AG08395 (cell line): ENCODE measurements at regions not wholly inside any gene's neighbourhood (a gene's known extent, or its start where the extent isn't known, plus 50 kb on each side); places are given as distances from the start of the nearest gene placed in this dataset.
A peak's percentile ranks its signal among the peaks of the same experiment; 100 is the strongest.
"Not testable (repeated sequence)": the region's sequence is repeated elsewhere in the genome, so short reads cannot be mapped to it uniquely, and the experiment has no call there.

Experiments
- DNase-seq: peaks from one replicate; pipeline ENCODE4 v3.0.0; 2012; ENCODE audit warnings: mixed read lengths, low spot score

DNA sequence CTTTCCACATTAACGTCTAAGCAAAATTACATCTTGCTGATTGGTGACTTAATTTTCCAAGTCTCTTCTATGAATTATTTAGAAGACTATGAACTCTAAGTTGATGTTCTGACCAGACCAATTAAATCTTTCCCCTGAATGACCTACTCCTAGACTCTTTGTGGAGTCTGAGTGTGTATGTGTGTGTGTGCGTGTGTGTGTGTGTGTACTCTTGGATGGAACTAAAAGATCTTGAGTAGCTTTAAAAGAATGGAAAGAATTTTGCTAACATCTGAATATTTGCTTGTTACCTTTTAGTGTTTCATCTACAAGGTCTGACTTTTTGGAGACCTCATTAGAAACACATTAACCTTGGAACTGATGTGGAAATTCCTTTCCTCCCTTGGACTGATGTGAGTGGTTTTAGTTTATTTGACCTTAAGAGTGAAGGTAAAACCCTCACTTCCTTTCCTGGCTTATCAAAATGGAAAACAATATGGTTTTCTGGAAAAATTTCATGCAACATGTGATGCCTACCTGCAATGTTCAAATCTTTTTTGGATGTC, 257.1 kb downstream of the GATA3 start:
- no peak for DNase-seq

DNA sequence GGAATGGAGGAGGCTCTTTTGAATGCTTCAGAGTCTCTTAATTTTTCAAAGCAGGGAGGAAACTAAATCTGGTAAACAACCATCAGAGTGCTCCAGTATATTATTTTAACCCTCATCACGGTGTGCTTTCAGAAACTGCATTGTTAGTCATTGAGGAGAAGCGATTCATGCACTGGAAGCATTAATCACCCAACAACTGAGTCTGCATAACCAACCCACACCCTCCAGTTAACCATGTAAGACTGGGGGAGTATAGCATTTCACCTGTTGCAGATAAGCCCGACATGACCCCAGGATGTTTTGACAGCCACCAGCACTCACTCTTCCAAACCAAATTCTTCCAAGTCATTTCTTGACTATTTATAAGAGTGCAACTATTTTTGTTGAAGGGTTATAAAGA, 257.6 kb downstream of the GATA3 start:
- DNase-seq = no peak

DNA sequence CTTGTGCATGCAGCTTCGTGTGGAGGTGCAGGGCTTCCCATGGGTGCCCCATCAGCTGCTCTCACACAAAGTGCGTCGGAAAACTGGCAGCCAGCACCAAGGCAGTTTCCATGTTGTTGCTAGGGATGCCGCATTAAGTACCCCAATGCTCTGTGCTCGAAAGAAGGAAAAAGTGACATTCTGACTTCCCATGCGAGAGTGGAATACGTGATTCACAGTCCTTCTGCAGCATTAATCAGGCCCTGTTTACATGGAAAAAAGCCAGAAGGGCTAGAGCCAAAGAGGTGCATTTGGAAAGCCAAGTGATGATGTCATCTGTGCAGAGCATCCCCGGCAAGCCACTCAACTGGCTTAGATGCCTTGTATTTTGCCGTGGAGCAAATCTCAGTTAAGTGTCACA, 258.3 kb downstream of the GATA3 start:
- DNase-seq = no peak

DNA sequence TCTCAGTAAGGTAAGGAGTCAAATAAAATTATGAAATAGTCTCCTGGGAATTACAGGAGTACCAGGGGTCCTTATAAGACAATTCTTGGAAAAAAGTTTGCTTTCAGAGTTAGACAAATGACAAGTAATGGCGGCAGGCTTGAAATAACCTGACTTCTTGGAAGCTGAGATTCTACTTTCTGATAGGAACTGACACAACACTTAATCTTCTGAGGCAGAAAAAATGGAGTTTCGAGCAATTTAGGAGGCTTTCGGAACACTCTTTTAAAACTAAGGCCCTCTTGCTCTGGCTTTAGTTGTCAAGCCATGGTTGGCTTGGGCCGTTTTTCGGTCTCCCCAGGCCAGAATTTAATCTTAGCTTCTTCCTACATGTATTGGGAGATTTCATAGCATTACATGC, 260.0 kb downstream of the GATA3 start:
- no peak for DNase-seq

DNA sequence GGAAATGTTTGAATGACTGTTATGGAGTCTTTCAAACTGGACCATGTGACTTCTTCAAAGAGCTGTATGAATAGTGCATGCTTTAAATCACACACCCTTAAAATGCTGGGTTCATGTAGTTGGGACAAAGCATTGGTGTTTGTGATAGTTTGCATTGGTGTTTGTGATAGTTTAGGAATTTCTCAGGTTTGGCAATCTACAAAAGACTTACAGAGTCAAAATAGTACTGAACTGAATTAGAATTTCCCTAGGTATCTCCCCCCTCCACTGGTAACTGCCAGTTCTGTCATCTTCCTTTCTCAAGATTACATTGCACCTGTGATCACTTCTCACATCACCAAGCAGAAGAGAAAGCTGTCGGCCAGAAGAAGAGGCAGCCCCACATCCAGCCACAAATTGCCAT, 261.1 kb downstream of the GATA3 start:
- no peak for DNase-seq

DNA sequence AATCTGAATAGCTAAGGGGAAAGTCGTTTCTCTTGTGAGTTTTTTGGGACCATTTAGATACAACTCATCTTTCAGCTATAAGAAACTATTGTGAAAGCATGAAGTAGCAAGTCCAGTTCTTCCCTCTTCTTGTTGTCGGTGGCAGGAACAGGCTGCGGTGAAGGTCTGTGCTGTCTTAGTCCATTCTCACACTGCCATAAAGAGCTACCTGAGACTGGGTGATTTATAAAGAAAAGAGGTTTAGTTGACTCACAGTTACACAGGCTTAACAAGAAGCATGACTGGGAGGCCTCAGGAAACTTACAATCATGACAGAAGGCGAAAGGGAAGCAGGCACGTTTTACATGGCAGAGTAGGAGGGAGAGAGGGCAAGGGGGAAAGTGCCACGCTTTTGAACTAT, 261.8 kb downstream of the GATA3 start:
- DNase-seq = no peak

DNA sequence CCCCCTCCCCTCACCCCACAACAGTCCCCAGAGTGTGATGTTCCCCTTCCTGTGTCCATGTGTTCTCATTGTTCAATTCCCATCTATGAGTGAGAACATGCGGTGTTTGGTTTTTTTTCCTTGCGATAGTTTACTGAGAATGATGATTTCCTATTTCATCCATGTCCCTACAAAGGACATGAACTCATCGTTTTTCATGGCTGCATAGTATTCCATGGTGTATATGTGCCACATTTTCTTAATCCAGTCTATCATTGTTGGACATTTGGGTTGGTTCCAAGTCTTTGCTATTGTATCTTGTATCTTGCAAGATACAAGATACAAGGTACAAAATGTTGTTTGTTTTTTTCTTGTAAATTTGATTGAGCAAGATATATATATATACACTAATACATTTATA, 263.9 kb downstream of the GATA3 start:
- not testable (repeated sequence) for DNase-seq

DNA sequence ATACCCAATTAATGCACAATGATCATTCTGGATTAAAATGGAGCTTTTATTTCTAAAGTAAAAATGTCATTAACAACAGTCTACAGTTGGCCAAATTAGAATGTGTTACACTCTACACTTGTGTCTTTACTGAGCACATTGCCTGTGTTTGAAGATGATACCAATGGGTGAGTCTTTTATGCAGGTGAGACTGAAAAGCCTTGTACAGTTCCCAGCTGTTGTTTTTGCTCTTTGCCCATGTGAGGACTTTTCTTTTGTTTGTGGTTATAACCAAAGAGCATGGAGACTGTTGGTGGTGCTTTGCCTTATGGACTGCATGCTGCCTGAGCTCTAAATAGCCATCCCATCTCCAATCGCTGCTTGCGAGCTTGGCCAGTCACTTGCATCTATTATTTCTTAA, 264.5 kb downstream of the GATA3 start:
- DNase-seq = no peak

DNA sequence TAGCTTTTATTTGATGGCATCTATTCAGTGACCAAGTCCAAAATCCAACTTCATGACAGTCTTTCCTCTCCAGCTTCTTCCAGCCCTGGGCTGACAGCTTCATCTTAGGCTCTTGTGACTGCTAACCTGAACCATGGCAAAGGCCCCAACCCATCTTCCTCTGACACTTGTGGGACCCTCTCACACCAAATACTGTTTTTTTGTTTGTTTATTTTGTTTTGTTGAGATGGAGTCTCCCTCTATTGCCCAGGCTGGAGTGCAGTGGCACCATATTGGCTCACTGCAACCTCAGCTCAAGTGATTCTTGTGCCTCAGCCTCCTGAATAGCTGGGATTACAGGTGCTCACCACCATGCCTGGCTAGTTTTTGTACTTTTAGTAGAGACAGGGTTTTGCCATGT, 265.2 kb downstream of the GATA3 start:
- DNase-seq = no peak

DNA sequence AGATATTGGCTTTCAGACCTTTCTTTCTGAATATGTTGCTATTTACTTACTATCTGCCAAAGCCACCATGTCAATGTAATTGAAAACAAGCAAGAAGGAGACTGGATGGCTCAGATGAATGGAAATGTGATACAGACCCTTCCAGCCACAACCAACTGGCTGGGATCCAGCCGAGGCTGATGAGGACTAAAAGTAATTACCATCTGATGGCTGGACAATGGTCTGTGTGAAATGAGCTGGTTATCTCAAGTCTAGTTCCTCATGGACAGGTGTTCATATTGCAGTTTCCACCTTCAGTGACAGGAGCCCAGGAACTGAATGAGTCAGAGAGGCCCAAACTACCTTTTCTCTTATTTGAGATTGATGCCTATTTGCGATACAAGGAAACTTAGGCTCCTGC, 267.5 kb downstream of the GATA3 start:
- no peak for DNase-seq

DNA sequence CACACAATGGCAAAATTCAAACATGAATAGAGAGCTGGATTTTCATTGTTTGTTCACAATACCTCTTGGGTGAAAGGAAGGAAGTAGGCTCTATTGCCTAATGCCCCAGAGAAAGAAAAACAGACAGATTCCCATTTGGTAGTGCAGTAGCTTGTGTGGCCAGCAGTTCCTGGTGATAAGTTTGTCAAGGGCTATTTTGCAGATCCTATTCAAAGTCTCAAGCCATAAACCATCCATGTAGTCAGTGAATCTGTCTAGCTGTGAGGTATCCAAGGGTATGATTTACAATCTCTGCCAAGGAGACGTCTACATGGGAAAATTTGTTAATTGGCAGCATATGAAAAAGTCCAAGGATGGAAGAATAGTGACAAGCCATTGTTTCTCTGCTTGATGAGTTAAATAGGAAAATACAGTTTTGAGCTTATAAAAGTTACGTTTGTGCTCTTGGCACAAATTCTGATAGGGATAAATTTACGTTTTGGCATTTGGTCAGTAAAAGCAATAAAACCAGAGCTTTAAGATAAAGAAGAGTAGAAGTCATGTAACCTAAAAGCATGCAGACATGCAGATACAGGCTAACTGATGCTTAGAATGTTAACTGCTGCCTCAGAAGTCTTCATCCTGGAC, 269.1 kb downstream of the GATA3 start:
- DNase-seq = no peak

DNA sequence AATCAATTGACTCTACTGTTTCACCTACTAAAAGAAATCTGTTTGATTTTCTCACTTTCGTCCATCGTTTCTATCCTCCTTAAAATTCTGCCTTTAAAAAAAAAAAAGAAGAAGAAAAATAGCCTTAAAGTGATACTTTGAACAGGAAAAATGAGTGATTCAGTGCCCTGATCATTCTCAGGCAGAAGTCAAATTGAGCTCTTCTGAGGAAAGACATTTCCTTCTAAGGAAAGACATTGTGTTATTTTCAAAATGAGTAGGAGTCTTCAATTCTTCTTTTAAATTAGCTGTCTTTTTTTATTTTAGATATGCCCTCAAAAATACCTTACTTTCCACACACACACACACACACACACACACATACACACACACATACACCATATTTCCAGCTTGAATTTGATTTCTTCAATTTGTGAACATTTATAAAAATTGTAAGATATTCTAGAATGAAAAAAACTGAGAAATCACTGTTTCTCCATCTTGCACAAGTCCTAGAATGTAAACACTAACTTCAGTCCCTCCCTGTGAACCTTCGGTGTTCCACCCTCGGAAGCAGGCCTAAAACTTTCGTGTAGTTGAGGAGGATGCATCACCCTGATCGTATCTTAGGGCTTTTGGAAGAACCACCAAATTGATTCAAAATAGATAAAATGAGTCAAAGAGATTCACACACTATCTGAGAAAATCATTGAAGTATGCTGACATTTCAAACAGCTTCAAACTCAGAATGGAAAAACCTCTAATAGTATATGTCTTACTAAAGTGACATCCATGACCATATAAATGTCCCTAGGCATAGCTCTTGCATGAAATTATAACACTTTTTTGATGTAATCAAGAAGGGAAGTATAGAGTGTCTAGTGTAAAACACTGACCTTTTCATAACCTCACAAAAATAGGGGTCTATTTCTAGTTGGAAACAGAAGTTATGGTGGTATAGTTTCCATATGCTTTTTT, 270.8 kb downstream of the GATA3 start:
- no peak for DNase-seq

DNA sequence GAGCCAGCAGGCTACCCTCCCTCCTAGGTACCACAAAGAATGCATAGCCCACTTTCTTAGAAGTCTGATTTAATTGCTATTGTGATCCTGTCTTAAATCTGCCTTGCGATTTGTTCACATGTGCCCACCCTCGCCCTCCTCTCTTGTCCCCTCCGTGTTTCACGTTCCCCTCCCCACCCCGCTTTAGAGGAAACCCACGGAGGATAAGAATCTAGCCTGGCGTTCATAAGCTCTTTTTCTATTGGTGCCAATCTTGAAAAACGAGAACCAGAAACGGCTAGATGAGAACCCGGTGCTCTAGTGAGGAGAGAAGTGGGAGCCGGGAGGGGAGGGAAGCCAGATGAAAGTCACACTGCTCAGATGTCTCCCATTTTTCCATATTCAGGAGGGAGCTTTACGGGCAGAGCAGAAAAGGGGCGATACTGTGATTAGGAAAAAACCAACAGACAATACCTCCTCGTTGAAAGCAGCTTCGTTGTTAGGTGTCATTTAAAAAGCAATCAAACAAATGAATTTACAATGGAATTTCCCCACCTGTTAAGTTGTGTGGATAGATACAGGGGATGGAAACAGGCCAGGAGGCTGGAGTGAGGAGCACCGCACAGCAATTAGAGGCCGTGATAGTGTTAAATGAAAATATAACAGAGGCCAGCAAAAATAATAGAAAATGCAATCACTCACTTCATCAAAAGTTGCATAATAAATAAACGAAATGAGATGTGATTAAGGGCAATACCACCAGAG, 272.1 kb downstream of the GATA3 start:
- no peak for DNase-seq

DNA sequence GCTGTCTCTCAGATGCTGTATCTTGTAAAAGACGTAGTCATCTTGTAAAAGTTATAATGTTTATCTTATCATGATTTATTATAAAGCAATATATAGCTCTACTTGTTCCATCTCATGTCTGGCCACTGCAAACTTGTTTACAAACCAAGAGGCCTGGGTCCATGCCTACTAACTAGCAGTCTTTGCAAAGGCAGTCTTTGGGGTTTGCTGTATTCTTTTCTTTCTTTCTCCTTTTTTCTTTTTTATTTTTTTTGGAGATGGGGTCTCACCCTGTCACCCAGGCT, 272.6 kb downstream of the GATA3 start:
- DNase-seq = no peak

DNA sequence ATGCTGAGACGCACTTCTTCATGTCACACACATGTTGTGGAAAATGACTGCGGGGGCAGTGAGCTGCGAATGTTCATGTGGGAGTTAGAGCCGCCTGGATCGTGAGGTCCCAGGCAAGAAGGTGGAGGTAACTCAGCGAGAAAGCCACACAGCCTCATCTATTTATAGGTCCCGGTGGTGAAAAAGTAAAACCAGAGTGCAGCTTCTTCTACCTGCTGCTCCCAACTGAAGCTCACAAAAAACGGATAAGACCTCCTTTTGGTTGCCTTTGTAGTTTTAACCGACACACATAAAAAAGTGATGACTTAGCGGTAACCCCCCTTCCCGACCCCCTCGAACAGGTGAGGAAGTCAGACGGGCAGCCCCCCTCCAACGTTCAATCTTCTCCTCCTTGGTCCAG, 276.9 kb downstream of the GATA3 start:
- DNase-seq = no peak

DNA sequence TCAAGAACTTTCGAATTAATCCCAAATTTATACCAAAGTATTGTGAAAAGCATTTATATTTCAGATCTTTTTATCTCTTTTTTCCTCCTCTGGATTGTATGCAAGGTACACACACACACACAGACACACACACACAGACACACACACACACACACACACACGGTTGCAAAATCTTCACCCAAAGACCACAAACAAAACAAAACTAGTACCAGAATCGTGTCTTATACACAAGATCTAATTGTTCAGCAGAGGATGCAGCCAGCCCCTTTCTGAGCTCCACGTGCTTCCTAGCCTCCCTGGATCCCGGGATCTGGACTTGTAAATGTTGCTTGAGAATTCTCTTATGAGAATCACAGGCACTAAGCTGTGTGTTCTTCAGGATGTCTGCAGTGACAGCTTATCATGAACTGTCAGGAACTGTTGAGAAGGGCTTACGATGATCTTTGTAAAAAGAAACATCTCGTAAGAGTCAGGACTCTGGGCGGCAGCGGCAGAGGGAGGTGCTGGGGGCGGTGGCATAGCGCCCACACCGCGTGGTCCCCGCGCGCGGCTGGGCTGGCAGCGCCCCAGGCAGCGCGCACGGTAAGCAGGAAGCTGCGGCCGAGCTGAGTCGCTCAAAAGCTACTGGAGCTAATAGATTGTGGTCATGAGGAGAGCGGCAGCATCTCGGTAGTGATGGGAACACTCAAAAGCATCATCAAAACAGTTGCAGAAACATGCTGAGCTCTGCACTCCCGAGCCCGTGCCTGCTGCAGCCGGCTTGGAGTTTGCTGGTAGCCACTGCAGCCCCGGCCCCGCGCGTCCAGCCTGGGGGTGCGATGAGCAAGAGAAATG, 277.6 kb downstream of the GATA3 start:
- DNase-seq = peak; percentile 7

DNA sequence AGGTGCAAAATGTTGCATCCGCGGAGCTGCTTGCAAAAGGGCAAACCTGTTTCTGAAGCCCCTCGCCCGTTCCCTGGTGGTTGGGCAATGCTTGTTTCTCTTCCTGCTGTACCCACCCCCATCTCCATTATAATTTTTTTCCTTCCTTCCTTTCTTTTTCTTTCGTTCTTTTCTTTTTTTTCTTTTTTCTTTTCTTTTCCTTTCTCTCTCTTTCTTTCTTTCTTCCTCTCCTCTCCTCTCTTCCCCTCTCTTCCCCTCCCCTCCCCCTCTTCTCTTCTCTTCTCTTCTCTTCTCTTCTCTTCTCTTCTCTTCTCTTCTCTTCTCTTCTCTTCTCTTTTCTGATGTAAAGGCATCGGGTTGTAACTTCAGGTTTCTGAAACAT, 278.2 kb downstream of the GATA3 start:
- no peak for DNase-seq

DNA sequence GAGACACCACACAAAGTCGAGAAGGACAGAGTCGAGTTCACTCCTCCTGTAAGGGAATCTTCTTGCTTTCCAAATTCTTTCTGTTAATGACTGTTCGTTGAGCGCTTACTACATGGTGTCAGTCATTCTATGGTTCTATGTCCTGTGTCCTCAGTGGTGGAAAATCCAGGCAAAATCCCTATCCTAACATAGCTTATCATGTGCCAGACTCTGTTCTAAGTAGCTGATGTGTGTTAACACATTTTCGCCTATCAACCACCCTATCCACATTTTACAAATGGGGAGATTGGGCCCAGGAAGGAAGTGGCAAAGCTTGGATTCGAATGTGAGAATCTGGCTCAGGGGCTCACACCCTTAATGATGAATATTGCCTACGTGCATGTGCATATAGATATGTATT, 280.1 kb downstream of the GATA3 start:
- no peak for DNase-seq

DNA sequence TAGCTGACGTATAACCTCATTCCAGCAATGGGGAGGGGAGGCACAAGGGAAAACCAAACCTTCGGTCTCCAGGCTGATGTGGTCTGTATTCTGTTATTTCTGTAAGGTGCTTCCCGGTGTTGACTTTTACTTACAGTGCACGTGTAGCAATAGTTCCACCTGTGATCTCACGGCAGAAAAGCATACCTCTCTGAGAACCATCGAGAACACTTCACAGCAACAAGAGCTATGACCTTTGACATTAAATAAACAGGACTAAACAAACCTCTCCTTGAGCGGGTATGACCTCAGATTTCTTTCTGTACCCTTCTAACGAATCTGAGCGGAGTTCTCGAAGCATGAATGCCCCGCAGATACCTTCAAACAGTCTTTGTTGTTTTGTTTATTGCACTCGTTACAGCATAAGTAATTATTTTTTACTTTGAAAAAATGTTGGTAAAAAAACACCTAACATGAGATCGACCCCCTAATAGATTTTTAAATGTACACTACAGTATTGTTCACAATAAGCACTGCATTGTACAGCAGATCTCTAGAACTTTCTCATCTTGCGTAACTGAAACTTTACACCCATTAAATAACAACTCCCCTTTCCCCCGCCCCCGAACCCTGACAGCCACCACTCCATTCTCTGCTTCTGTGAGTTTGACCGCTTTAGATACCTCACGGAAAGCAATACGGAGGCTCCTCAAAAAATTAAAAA, 282.3 kb downstream of the GATA3 start:
- no peak for DNase-seq

DNA sequence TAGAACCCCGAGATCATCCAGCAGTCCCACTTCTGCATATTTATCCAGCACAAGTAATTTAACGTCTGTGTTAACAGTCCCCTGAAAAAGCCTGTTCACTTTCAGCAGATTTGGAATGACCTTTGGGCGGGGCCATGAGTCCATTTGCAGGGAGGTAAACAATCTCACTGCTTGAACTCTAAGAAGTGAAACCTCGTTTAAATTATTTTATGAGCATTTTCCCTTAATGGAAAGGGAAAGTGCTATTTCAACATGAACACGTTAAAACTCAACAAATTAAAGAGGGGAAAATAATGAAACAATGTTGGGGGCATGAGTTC, 282.8 kb downstream of the GATA3 start:
- DNase-seq = no peak

DNA sequence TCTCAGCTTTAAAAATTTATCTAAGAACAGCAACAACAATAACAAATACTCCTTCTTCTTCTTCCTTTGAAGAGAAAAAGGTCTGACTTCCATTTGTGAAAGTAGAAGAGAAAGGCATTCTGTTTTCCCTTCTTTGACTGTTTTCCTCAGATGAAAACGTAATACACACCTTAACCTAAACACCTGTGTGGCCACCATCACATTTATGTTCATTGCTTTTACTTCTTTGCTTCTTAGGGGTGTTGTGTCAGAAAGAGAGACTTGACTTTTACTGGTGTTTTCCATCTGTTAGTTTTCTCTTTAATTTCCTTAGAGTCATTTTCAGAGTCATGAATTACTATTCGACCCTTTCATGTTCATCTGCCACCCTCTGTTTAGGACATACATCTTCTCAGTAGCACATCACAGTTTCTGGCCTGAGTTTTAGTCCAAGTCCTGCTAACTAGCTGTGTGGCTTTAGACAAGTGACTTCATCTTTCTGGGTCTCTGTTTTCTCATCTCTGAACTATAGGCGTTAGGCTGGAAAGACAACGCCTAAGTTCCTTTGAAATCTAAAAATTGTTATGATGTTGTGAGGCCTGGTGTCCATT, 283.8 kb downstream of the GATA3 start:
- no peak for DNase-seq
